B cell (primary cell): ENCODE measurements at regions not wholly inside any gene's neighbourhood (a gene's known extent, or its start where the extent isn't known, plus 50 kb on each side); places are given as distances from the start of the nearest gene placed in this dataset.

Experiments
- CTCF ChIP-seq: fragments of 200-600 bp; IDR thresholded peaks from one replicate; pipeline ENCODE4 v1.8.0; 2022; ENCODE audit warnings: antibody characterized with exemption, mild to moderate bottlenecking
- EZH2 ChIP-seq: IDR thresholded peaks from 2 replicates; pipeline ENCODE4 v1.6.1; 2012; ENCODE audit warnings: borderline replicate concordance, low read depth, mild to moderate bottlenecking, moderate library complexity, low read length; ENCODE audit not compliant: insufficient read depth, poor library complexity, severe bottlenecking

- TF ChIP-seq CTCF: no peak
- TF ChIP-seq EZH2: no peak
Observed at GRCh38 chr11:112522536-112522935, 261.9 kb upstream of the PLET1 start.
